ENCODE measurements at regions not wholly inside any gene's neighbourhood (a gene's known extent, or its start where the extent isn't known, plus 50 kb on each side); places are given as distances from the start of the nearest gene placed in this dataset.

DNA sequence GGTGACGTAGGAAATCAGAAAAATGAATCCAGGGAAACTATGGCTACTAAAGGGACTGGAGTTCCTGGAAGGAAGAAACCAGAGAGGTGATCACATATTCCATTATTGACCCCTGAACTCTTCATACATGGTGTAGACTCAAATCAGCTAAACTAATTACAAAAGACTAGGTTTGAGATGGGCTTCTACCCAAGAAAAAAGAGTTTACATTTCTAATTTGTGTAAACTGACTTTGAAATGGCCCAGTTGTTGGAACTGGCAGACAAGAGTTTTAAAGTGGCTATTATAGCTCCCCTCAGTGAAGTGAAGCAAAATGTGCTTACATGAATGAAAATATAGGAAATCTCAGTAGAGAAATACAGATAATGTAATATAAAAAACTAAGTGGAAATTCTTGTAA, 1619.4 kb upstream of the SEL1L start:
- H3K4me3 ChIP-seq (replicated peaks; ENCODE audit: insufficient read depth, low read length): no peak overlapping the region
- no peak for DNase-seq (ENCODE audit: low read depth in 1 of 2, low spot score in 1 of 2)
- no peak for TF ChIP-seq CTCF (IDR thresholded peaks at IDR 0.05; ENCODE audit: insufficient read depth, low read length)
- TF ChIP-seq GABPA (IDR thresholded peaks at IDR 0.05; ENCODE audit: low read depth): no peak
- no peak for TF ChIP-seq REST (IDR thresholded peaks at IDR 0.05; ENCODE audit: insufficient replicate concordance, low read depth)
- TF ChIP-seq POLR2AphosphoS5 (IDR thresholded peaks at IDR 0.05; ENCODE audit: low read depth): no peak
- no peak for TF ChIP-seq SPI1 (IDR thresholded peaks at IDR 0.05; ENCODE audit: borderline replicate concordance, low read depth)
- H3K27ac ChIP-seq (replicated peaks): no peak overlapping the region
- H3K27me3 ChIP-seq (ENCODE audit: insufficient read depth, poor library complexity, severe bottlenecking): no peaks in the 10 kb centered on the region

DNA sequence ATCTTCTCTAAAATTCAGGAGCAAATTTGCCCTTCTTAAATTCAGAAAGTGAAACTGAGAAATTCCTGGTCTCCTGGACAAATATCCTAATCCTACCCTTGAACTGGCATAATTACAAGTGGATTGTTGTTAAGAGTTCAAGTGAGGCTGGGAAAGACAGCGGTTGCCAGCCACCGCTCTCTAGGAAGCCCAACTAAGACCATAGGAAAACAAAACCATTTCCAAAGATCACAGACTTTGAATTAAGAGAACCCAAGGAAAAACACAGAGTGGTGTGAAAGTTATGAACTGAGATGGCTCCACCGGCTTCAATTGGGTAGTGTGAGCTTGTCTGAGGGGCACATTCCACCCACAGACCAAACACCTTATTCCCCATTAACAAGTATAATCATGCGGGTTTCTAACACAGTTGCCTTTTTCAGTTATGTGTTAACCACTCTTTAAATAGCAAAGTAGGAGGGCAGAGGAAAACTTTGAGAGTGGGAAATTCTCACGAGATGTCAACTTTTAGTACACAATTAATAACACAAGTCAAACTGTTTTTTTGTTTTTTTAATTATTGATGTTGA, 1628.8 kb upstream of the SEL1L start:
- Histone ChIP-seq H3K27me3 (ENCODE audit: insufficient read depth, poor library complexity, severe bottlenecking) (no peaks in the 10 kb centered on the region), H3K27ac (replicated peaks) (no peak overlapping the region), H3K4me3 (replicated peaks; ENCODE audit: insufficient read depth, low read length) (no peak overlapping the region)
- TF ChIP-seq SPI1 (IDR thresholded peaks at IDR 0.05; ENCODE audit: borderline replicate concordance, low read depth) (no peak), POLR2AphosphoS5 (IDR thresholded peaks at IDR 0.05; ENCODE audit: low read depth) (no peak), CTCF (IDR thresholded peaks at IDR 0.05; ENCODE audit: insufficient read depth, low read length) (no peak), REST (IDR thresholded peaks at IDR 0.05; ENCODE audit: insufficient replicate concordance, low read depth) (no peak)
- no peak for DNase-seq (ENCODE audit: low read depth in 1 of 2, low spot score in 1 of 2)

GRCh38 chr14:83163016-83163415, 1629.4 kb upstream of the SEL1L start:
- no peak for DNase-seq (ENCODE audit: low read depth in 1 of 2, low spot score in 1 of 2)
- no peaks in the 10 kb centered on the region for H3K27me3 ChIP-seq (ENCODE audit: insufficient read depth, poor library complexity, severe bottlenecking)
- no peak overlapping the region for H3K27ac ChIP-seq (replicated peaks)
- H3K4me3 ChIP-seq (replicated peaks; ENCODE audit: insufficient read depth, low read length): no peak overlapping the region
- TF ChIP-seq POLR2AphosphoS5 (IDR thresholded peaks at IDR 0.05; ENCODE audit: low read depth) (no peak), SPI1 (IDR thresholded peaks at IDR 0.05; ENCODE audit: borderline replicate concordance, low read depth) (no peak), CTCF (IDR thresholded peaks at IDR 0.05; ENCODE audit: insufficient read depth, low read length) (no peak), GABPA (IDR thresholded peaks at IDR 0.05; ENCODE audit: low read depth) (no peak), REST (IDR thresholded peaks at IDR 0.05; ENCODE audit: insufficient replicate concordance, low read depth) (no peak)
